Hematopoietic multipotent progenitor cell treated with erythropoietin and hydrocortisone succinate and interleukin-3 and kit ligand, for 17 days (in vitro differentiated cells): ENCODE measurements at regions not wholly inside any gene's neighbourhood (a gene's known extent, or its start where the extent isn't known, plus 50 kb on each side); places are given as distances from the start of the nearest gene placed in this dataset.
"Not testable (repeated sequence)": the region's sequence is repeated elsewhere in the genome, so short reads cannot be mapped to it uniquely, and the experiment has no call there.

Experiments
- DNase-seq: peaks from one replicate; pipeline ENCODE4 v3.0.0-alpha.2; 2015; ENCODE audit warnings: low spot score

- DNase-seq: no peak
These were observed 703.3 kb upstream of the CCDC179 start for GRCh38 chr11:23563591-23563990.

DNA sequence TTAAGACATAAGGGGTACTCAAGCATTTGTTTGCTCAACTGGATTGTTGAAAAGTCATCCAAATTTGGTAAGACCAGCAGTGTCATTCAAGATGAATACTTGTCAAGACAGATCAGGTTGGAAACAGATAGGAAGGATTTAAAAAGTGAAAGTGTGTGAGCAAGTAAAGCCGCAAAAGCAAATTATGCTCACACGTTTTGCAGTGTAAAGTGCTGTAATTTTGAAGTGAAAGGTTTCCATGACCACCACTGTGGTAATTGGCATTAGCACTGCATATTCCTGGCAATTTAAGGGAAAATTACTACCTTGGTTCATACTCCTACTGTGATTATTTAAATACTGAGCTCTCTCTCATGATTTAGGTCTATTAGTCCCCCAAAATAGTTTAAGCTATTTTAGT is 704.1 kb upstream of the CCDC179 start:
- no peak for DNase-seq

GRCh38 chr11:23569134-23569533 is 708.9 kb upstream of the CCDC179 start:
- no peak for DNase-seq

DNA sequence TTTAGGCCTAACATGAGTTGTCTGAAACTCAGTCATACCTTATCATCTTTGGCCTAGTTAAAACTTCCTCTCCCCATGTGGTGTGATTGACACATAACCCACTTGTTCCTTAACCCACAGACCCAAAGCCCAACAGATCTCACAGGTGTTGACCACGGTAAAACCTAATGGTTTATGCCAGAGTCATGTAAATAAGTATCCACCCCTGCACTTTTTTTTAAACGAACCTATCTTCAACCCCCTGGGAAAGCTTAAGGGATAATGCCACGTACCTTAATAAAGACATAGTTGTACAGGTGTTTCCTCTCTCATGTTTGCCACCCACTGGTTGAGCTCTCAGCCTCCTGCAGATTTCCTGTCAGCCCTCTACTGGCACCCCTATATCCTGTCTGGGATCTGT is 709.3 kb upstream of the CCDC179 start:
- DNase-seq: no peak

GRCh38 chr11:23570828-23571227 is 710.6 kb upstream of the CCDC179 start:
- DNase-seq: no peak

- DNase-seq: no peak
These were observed 713.2 kb upstream of the CCDC179 start for GRCh38 chr11:23573429-23573828.

DNA sequence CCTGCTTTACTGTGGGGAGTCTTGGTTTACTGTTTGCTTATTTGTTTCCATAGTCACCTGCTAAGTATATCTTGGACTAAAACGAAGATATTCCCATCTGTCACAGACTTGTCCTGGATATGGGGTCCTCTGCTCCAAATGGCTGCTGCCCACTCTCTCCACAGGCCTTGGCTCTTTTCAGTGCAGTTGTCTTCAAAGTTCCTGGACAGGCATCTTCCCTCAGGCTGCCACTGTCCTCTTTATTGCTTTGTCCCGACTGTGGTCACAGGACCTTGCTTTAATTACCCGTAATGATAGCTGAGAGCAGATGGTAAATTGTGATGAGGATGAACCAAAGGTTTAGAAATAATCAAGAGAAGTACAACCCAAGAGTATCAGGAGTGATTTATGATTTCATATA is 713.9 kb upstream of the CCDC179 start:
- no peak for DNase-seq

DNA sequence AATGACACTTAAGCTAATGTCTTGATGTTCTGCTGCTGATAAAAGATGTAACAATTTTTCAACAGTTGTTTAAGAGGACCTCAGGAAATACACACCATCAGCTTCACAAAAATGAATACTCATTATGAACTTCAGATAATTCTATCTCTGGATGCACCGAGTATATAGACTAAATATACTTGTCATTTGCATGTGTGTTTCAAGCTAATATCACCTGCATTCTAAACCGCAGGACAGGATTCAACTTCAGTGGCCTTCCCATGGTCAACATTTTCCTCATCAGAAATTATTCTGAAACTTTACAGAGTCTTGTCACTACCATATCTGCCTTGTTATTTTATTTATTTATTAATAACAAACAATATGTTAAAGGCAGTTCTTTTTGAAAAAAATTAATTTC is 717.0 kb upstream of the CCDC179 start:
- DNase-seq: no peak

DNA sequence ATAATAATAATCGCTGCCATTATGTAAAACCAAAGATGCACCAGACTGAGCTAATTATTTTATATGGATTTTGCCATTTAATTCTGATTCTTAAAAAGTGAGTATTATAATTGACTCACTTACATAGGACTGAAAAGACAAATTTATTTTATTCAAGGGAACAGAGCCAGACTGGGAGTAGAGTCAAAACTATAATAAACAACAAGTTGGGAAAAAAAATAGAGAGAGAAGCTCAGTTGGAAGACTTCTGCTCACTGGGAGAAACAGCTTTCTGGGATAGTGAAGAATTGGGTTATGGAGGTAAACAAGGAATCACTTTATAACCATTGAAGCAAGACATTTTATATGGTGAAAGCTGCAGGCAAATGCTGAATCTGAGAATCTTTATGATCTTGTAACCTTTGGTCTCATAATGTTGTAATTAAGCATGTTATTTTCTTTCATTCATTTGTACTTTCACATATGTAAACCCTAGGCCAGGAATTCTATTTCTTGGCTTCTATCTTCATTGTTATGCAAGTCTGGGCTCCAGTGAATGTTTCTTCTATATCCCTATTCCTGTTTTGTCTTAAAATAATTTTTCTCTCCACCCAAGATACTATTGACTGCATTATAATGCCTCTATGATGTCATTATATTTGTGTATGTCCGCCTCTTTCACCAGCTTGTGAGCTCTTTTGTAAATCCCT is 725.3 kb upstream of the CCDC179 start:
- no peak for DNase-seq

DNA sequence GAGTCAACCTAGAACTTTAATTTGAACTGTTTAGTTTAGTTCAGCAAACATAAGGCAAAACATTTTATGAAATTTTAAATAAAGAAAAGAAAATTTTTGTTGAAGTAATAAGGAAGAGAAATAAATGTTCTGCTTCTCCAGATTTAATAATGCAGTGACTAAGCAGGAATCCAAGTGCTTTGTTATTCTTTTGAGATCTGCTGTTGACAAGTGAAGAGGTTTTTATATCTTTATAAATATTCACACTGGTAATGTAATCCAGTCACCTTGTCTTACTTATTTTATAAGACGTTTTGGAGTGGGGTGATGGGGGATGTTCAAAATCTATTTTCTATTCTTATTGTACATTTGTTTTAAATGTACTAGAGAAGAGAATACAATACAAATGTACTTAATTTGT is 725.9 kb upstream of the CCDC179 start:
- DNase-seq: no peak

- DNase-seq: no peak
These were observed 730.5 kb upstream of the CCDC179 start for GRCh38 chr11:23590596-23591308.

DNA sequence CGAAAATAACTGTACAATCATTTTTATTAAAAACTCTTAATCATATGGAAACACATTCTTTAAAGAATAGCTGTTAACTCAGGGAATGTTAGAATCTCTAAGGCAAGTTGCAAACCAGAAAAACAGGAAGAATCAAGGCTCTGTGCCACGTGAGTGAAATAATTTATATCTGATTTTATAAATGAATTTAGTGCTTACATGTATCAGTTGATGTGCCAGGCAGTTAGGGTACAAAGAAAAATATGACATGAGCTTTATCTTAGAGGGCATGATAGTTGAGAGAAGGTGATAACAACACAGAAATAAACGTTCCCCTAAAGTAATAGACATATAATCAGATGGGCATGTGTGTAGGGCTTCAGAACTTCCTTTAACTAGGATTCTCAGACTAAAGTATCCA is 734.5 kb upstream of the CCDC179 start:
- no peak for DNase-seq

GRCh38 chr11:23604966-23605365 is 744.7 kb upstream of the CCDC179 start:
- DNase-seq: no peak

DNA sequence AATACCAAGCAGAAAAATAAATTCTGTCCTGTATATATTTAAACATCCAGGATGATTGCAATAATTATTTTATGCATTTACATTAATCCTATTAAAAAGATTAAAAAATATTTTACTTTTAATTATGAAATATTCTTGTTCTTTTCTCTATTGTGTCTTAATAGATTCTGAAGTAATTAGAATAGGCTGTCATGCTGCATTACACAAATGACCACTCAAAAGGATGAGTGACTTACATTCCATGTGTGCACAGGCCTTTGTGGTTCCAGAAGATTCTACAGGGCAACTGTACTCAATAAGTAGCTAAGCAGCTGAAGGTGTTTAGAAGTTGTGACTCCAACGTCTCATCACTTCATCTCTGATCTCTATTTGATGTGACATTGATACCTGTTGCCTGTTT is 745.9 kb upstream of the CCDC179 start:
- no peak for DNase-seq

DNA sequence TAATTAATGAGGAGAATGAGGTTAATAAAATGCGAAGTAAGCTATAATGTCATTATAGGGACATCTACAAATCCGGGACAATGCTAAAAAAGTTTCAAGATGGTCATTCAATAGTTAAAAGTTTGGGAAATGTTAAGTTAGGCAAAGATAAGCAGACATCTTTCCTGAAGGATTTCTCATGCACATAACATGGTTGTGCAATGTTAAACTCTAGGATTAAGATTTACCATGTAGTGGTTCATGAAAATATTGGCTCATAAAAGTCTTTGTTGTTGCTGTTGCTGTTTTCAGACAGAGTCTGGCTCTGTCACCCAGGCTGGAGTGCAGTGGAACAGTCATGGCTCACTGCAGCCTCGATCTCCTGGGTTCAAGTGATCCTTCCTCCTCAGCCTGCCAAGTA is 751.5 kb upstream of the CCDC179 start:
- DNase-seq: no peak

DNA sequence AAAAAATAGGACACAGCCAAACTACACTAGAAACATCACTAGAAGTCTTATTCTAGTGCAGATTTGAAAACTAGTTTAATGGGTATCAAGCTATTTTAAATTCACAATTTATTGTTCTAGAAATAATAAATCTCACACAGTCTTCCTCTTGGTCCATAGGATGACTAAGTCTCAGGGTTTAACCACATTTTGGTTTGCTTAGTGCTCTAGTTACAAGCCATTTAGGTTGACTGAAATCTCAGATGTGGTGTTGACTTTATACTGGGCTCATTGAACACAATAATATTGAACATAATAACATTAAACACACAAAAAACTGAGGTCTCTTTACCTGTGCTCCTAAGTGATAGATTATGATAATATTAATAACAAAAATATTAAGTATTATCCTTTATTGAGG is 760.3 kb upstream of the CCDC179 start:
- DNase-seq: no peak

DNA sequence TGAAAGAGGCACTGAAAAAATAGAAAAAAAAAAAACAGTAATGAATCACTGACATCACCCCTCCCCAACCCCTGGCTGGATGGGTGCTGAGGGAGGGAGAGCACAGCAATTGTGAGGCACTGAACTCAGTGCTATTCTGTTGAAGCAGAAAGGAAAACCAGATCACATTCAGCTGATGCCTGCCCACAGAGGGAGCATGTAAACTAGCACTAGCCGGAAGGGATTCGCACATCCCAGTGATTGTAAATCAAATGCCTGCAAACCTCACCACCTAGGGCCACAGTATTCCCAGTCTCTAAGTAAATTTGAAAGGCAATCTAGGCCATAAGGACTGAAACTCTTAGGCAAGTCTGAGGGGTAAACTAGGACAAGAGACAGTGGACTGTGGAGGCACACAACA is 772.0 kb upstream of the CCDC179 start:
- DNase-seq: no peak

DNA sequence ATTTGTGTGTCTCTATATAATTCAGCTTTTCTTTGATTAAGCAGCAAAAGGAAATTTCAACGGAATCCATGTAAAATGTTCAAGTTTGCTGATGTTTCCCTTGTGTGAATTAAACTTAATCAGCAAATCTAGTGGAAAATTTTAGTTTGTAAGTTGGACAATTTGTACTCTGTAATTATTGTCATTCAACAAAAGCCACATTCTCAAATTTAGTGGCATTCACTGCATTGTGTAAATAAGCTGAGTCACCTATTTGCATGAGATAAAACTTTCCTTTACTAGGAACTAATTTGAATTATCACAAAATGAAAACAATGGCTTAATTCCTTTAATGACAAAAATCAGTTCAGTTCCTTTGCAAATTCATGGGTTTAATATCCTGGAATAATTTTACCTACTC is 784.2 kb upstream of the CCDC179 start:
- no peak for DNase-seq

DNA sequence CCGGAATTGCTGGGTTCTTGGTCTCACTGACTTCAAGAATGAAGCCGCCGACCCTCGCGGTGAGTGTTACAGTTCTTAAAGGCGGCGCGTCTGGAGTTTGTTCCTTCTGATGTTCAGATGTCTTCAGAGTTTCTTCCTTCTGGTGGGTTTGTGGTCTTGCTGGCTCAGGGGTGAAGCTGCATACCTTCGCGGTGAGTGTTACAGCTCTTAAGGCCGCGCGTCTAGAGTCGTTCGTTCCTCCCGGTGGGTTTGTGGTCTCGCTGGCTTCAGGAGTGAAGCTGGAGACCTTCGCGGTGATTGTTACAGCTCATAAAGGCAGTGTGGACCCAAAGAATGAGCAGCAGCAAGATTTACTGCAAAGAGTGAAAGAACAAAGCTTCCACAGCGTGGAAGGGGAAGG is 792.1 kb upstream of the CCDC179 start:
- DNase-seq: not testable (repeated sequence)

GRCh38 chr11:23653071-23653675 is 792.9 kb upstream of the CCDC179 start:
- DNase-seq: no peak

DNA sequence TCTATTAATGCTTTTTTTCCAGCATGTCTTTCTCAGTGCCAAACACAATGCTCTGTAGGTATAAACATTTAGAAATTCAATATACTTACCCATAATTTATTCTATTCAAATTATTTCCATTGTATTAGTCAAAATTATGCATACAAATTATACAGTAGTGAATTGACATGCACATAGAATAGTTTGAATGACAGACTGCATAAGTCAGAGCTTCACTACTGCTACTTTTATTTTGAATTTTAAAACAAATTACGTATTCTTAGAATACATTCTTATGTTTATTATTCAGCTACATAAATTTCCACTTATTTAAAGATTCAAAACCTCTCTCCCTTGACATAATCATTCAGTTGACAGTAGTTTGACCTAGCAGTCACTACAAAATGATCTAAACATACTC is 808.0 kb upstream of the CCDC179 start:
- no peak for DNase-seq

DNA sequence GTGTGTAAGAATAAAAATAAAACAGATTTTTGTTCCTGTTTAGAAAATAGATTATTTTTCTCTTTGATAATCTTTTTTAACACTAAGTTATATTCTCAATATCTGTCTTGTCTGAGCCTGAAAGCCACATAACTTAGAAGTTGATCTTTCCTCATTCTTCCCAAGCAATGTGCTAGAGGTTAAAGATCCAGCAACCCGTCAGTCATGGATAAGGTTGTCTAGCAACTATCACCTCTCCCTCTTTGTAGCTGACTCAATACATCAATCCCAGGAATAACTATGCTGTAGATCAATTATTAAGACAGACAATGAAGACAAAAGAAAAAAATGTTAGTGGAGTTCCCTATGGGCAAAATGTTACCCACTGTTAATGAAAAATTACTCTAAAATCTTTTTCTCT is 813.1 kb upstream of the CCDC179 start:
- DNase-seq: no peak

DNA sequence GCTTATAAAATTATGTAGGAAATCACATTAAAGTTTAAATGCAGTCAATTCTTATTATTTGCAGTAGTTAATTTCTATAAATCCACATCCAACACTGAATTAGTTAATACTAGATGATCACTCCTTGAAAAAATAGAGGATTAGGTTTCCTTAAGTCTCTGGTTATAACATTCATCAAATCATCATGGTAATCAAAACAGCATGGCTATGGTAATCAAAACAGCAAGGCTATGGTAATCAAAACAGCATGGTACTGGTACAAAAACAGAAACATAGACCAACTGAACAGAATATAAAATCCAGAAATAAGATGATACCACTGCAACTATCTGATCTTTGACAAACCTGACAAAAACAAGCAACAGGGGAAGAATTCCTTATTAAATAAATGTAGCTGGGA is 814.6 kb upstream of the CCDC179 start:
- DNase-seq: no peak

- no peak for DNase-seq
These were observed 817.8 kb upstream of the LUZP2 start for GRCh38 chr11:23679041-23679440.
